Stomach (tissue), 4 donors: ENCODE measurements at regions not wholly inside any gene's neighbourhood (a gene's known extent, or its start where the extent isn't known, plus 50 kb on each side); places are given as distances from the start of the nearest gene placed in this dataset.

Source experiments
- CTCF ChIP-seq, 7 experiments: fragments of 450-650 bp in 4 of 7; fragments of 200-600 bp in 3 of 7; sonication (generic) in 3 of 7; IDR thresholded peaks; one replicate each; pipeline ENCODE4 v1.5.1; 2016 to 2019; ENCODE audit warnings: antibody characterized with exemption in 7 of 7, control low read depth in 2 of 7, mild to moderate bottlenecking in 1 of 7
- EP300 ChIP-seq: sonication (generic); formaldehyde crosslinking; IDR thresholded peaks from one replicate; pipeline ENCODE4 v1.6.1; 2017; ENCODE audit warnings: antibody characterized with exemption
- POLR2A ChIP-seq, 4 donors: fragments of 450-650 bp; IDR thresholded peaks; one replicate each; pipeline ENCODE4 v1.6.1; 2016; ENCODE audit warnings: antibody characterized with exemption in 4 of 4, control low read depth in 2 of 4, mild to moderate bottlenecking in 1 of 4, moderate library complexity in 1 of 4
- POLR2AphosphoS5 ChIP-seq, 3 donors: sonication (generic); formaldehyde crosslinking; IDR thresholded peaks; one replicate each; pipeline ENCODE4 v1.6.1; 2016; ENCODE audit warnings: antibody characterized with exemption in 3 of 3

- TF ChIP-seq CTCF (IDR thresholded peaks at IDR 0.05) (no peak), EP300 (no peak), POLR2A (IDR thresholded peaks at IDR 0.05) (no peak), POLR2AphosphoS5 (IDR thresholded peaks at IDR 0.05) (no peak)
Measured at GRCh38 chr13:76503766-76504165, 382.4 kb downstream of the KCTD12 start.
